GM12878 (cell line): ENCODE measurements at regions not wholly inside any gene's neighbourhood (a gene's known extent, or its start where the extent isn't known, plus 50 kb on each side); places are given as distances from the start of the nearest gene placed in this dataset.
"Not testable (repeated sequence)": the region's sequence is repeated elsewhere in the genome, so short reads cannot be mapped to it uniquely, and the experiment has no call there.

ENCODE experiments used
- ATAC-seq: fragments of 200-7000 bp; cut with Tn5 transposase; 3 replicates; pipeline ENCODE4 v1.9.1; 2020; ENCODE audit warnings: mild to moderate bottlenecking, moderate library complexity
- BruUV-seq: library from RNA; stranded (reverse); fragments of 400-500 nt; replicated peaks from 2 replicates; lab custom pipeline; 2021; lab: Mats Ljungman, UMichigan
- CTCF ChIA-PET: fragments of 300-600 bp; sonication (Branson Sonifier 250); formaldehyde crosslinking; extraction: SDS; loops from one replicate; lab custom pipeline; 2021; ENCODE audit warnings: inconsistent platforms; lab: Yijun Ruan, JAX
- POLR2A ChIA-PET: fragments of 350-600 bp; formaldehyde crosslinking; extraction: SDS; loops from one replicate; lab custom pipeline; 2021; ENCODE audit warnings: inconsistent platforms; lab: Charles Lee
- RAD21 ChIA-PET: fragments of 300-600 bp; sonication (Branson Sonifier 250); formaldehyde crosslinking; loops from one replicate; lab custom pipeline; 2023; ENCODE audit warnings: antibody characterized with exemption; ENCODE audit not compliant: unreplicated experiment; lab: Charles Lee
- SMC1A ChIA-PET: fragments of 300-600 bp; sonication (Branson Sonifier 250); formaldehyde crosslinking; loops from one replicate; lab custom pipeline; 2023; ENCODE audit not compliant: unreplicated experiment, uncharacterized antibody; lab: Charles Lee
- DNase-seq: peaks from one replicate; pipeline ENCODE4 v3.0.0-alpha.2; 2011; ENCODE audit warnings: low read depth, low spot score
- FAIRE-seq: peaks from 3 replicates; lab custom pipeline; 2011; peaks lifted over from hg19 to GRCh38; lab: Jason Lieb, UNC
- H2AFZ ChIP-seq: 2 replicates; pipeline ENCODE4 v1.6.0; 2011; ENCODE audit warnings: low read depth, low read length, control low read depth; ENCODE audit not compliant: control insufficient read depth
- H3K27ac ChIP-seq: 2 replicates; pipeline ENCODE4 v1.5.1; 2011; ENCODE audit warnings: control low read depth; ENCODE audit not compliant: control insufficient read depth, insufficient read depth
- H3K27me3 ChIP-seq, 2 experiments: replicated peaks in 1 of 2; 2 replicates each; pipeline versions ENCODE4 v1.6.0 to v1.6.1; 2011; ENCODE audit warnings: low read length in 1 of 2; ENCODE audit not compliant: control insufficient read depth in 2 of 2, insufficient read depth in 2 of 2
- H3K36me3 ChIP-seq, 2 experiments: 2 replicates each; pipeline ENCODE4 v1.5.1; 2011; ENCODE audit warnings: low read length in 1 of 2; ENCODE audit not compliant: control insufficient read depth in 2 of 2, insufficient read depth in 2 of 2
- H3K4me1 ChIP-seq: 2 replicates; pipeline ENCODE4 v1.6.1; 2011; ENCODE audit warnings: mild to moderate bottlenecking, low read length, moderate library complexity, mixed read lengths; ENCODE audit not compliant: control insufficient read depth, insufficient read depth
- H3K4me2 ChIP-seq: 2 replicates; pipeline ENCODE4 v1.6.0; 2011; ENCODE audit warnings: control low read depth; ENCODE audit not compliant: control insufficient read depth, insufficient read depth
- H3K4me3 ChIP-seq: fragments of 200-600 bp; sonication (generic); 2 replicates; pipeline ENCODE4 v1.5.1; 2016
- H3K79me2 ChIP-seq: 2 replicates; pipeline ENCODE4 v1.6.0; 2011; ENCODE audit warnings: low read length; ENCODE audit not compliant: control insufficient read depth, insufficient read depth
- H3K9ac ChIP-seq: 2 replicates; pipeline ENCODE4 v1.8.0; 2011; ENCODE audit warnings: low read length, control low read depth, mixed read lengths; ENCODE audit not compliant: control insufficient read depth, insufficient read depth
- H3K9me3 ChIP-seq: replicated peaks from 3 replicates; pipeline ENCODE4 v1.5.1; 2011; ENCODE audit warnings: mild to moderate bottlenecking, low read length; ENCODE audit not compliant: control insufficient read depth, insufficient read depth
- H4K20me1 ChIP-seq: 2 replicates; pipeline ENCODE4 v1.6.0; 2011; ENCODE audit not compliant: control insufficient read depth, insufficient read depth
- CBFB ChIP-seq: IDR thresholded peaks from 2 replicates; pipeline ENCODE4 v1.6.1; 2016; ENCODE audit warnings: antibody characterized with exemption, low read depth
- CBX5 ChIP-seq: sonication (generic); IDR thresholded peaks from 2 replicates; pipeline ENCODE4 v1.6.1; 2016; ENCODE audit warnings: low read depth, moderate library complexity, mild to moderate bottlenecking, inconsistent platforms
- CHD4 ChIP-seq: fragments of 200-600 bp; sonication (generic); IDR thresholded peaks from 2 replicates; pipeline ENCODE4 v1.6.1; 2016; ENCODE audit warnings: mild to moderate bottlenecking
- HDAC6 ChIP-seq: fragments of 200-600 bp; sonication (generic); IDR thresholded peaks from one replicate; pipeline ENCODE4 v1.8.0; 2017; ENCODE audit warnings: antibody characterized with exemption; ENCODE audit not compliant: unreplicated experiment
- IRF3 ChIP-seq: fragments of 450-650 bp; IDR thresholded peaks from 2 replicates; pipeline ENCODE4 v1.6.1; 2014; ENCODE audit warnings: mild to moderate bottlenecking
- KDM1A ChIP-seq: fragments of 200-600 bp; sonication (generic); IDR thresholded peaks from 2 replicates; pipeline ENCODE4 v1.6.1; 2016; ENCODE audit warnings: borderline replicate concordance
- MEF2B ChIP-seq: fragments of 450-650 bp; IDR thresholded peaks from 2 replicates; pipeline ENCODE4 v1.6.1; 2018; ENCODE audit warnings: mild to moderate bottlenecking, moderate library complexity; ENCODE audit not compliant: partially characterized antibody, poor library complexity, severe bottlenecking
- NFIC ChIP-seq: IDR thresholded peaks from 2 replicates; pipeline ENCODE4 v1.6.1; 2012; ENCODE audit warnings: low read depth, mild to moderate bottlenecking, inconsistent platforms, low read length, moderate library complexity
- NFXL1 ChIP-seq: fragments of 450-650 bp; IDR thresholded peaks from 2 replicates; pipeline ENCODE4 v1.6.1; 2017; ENCODE audit warnings: antibody characterized with exemption, mild to moderate bottlenecking, borderline replicate concordance
- NR2C1 ChIP-seq: fragments of 450-650 bp; IDR thresholded peaks from 2 replicates; pipeline ENCODE4 v1.6.1; 2017; ENCODE audit warnings: antibody characterized with exemption, mild to moderate bottlenecking, moderate library complexity
- SREBF2 ChIP-seq: IDR thresholded peaks from 2 replicates; pipeline ENCODE4 v1.6.1; 2012; ENCODE audit warnings: mild to moderate bottlenecking, low read length
- ZNF622 ChIP-seq: fragments of 450-650 bp; IDR thresholded peaks from 2 replicates; pipeline ENCODE4 v1.6.1; 2017; ENCODE audit warnings: mild to moderate bottlenecking, inconsistent platforms
- WGBS: methylation state at CpG from one replicate; pipeline ENCODE4 v1.1.6; 2016; ENCODE audit warnings: low lambda C conversion rate; ENCODE audit not compliant: insufficient replicate concordance, insufficient coverage; ENCODE audit errors: missing lambda C conversion rate; 5-methylcytosine and 5-hydroxymethylcytosine counted together
- in situ Hi-C: fragments of 300-500 bp; cut with MboI; formaldehyde crosslinking; loops from 9 replicates; pipeline ENCODE4 v1.14.3; 2018; ENCODE audit warnings: mixed read lengths
- intact Hi-C: fragments of 100-400 bp; cut with micrococcal nuclease; formaldehyde crosslinking; loops from one replicate; pipeline ENCODE4 v1.14.2; 2022; ENCODE audit not compliant: unreplicated experiment

- Histone ChIP-seq H3K4me1 (no peaks in the 10 kb centered on the region), H2AFZ (no peak overlapping the region), H3K79me2 (no peaks in the 10 kb centered on the region), H3K27ac (no peak overlapping the region), H4K20me1 (no peaks in the 10 kb centered on the region), H3K36me3 (no peaks in the 10 kb centered on the region; a peak in 1 of 4 replicates), H3K4me3 (no peak overlapping the region), H3K9me3 (peaks cover 2% of the 10 kb centered on the region; the same call in 2 of the 3 replicates), H3K9ac (no peak overlapping the region), H3K4me2 (no peak overlapping the region), H3K27me3 (no peaks in the 10 kb centered on the region)
- ChIA-PET RAD21 (no interaction called here), POLR2A (no interaction called here), CTCF (no interaction called here), SMC1A (interaction anchor here (0.9 to 2.1 kb wide), 3 partner anchors 11 to 15 kb away, joined by 3 to 5 read pairs (median 3); no protein-coding TSS in a partner anchor)
- ATAC-seq, result no peak
- TF ChIP-seq CHD4 (no peak), SREBF2 (no peak), NFXL1 (no peak), NR2C1 (no peak), KDM1A (no peak), HDAC6 (no peak), ZNF622 (no peak), NFIC (no peak)
- no peak for DNase-seq
- 88% methylated on average over 4 of the region's 4 CpGs for WGBS
- intact Hi-C loops (no loop called here), in situ Hi-C loops (no loop called here)
- BruUV-seq, result no TSS peak
- no peak for FAIRE-seq
Observed at GRCh38 chr3:106104078-106104477, 235.3 kb upstream of the CBLB start.

GRCh38 chr3:106108925-106109324 lies 240.1 kb upstream of the CBLB start:
- 40% methylated on average over 2 of the region's 2 CpGs for WGBS
- RAD21 ChIA-PET, result no interaction called here
- Histone ChIP-seq H3K9me3 (peaks cover 2% of the 10 kb centered on the region; the same call in 2 of the 3 replicates), H3K36me3 (no peaks in the 10 kb centered on the region; a peak in 1 of 4 replicates), H3K27ac (no peak overlapping the region), H3K79me2 (no peaks in the 10 kb centered on the region), H3K4me3 (no peak overlapping the region), H3K9ac (no peak overlapping the region), H3K27me3 (no peaks in the 10 kb centered on the region), H3K4me2 (no peak overlapping the region)
- ATAC-seq, result no peak
- no TSS peak for BruUV-seq
- intact Hi-C loops, result no loop called here
- no peak for DNase-seq
- CTCF ChIA-PET, result no interaction called here
- SMC1A ChIA-PET, result no interaction called here
- TF ChIP-seq IRF3 (no peak), CBX5 (no peak), CBFB (no peak), MEF2B (no peak)
- TF ChIP-seq, all 136 proteins: peak for 0
- POLR2A ChIA-PET, result no interaction called here
- in situ Hi-C loops, result no loop called here
- FAIRE-seq, result peak; percentile 31
- no peaks in the 10 kb centered on the region for H3K4me1 ChIP-seq
- no peak overlapping the region for H2AFZ ChIP-seq
- no peaks in the 10 kb centered on the region for H4K20me1 ChIP-seq

- in situ Hi-C loops, H3K36me3 ChIP-seq, FAIRE-seq, intact Hi-C loops, H3K27me3 ChIP-seq, H3K9ac ChIP-seq, H2AFZ ChIP-seq, RAD21 ChIA-PET, H3K27ac ChIP-seq, H3K79me2 ChIP-seq, BruUV-seq, DNase-seq, H3K4me2 ChIP-seq, SMC1A ChIA-PET, H3K4me3 ChIP-seq, ATAC-seq, H3K9me3 ChIP-seq, H3K4me1 ChIP-seq, POLR2A ChIA-PET, H4K20me1 ChIP-seq, CTCF ChIA-PET: not testable (repeated sequence)
- 100% methylated on average over 8 of the region's 26 CpGs for WGBS
Observed at GRCh38 chr3:106112561-106112960, 243.7 kb upstream of the CBLB start.
